BJ (cell line): ENCODE measurements at regions not wholly inside any gene's neighbourhood (a gene's known extent, or its start where the extent isn't known, plus 50 kb on each side); places are given as distances from the start of the nearest gene placed in this dataset.

Source experiments
- CTCF ChIA-PET: fragments of 350-600 bp; formaldehyde crosslinking; extraction: SDS; loops from one replicate; lab custom pipeline; 2021; ENCODE audit warnings: antibody characterized with exemption, inconsistent platforms; lab: Yijun Ruan, JAX
- POLR2A ChIA-PET: fragments of 300-600 bp; sonication (Branson Sonifier 250); formaldehyde crosslinking; extraction: SDS; loops from one replicate; lab custom pipeline; 2021; ENCODE audit warnings: antibody characterized with exemption; lab: Charles Lee
- DNase-seq: peaks from one replicate; pipeline ENCODE4 v3.0.0-alpha.2; 2011; ENCODE audit warnings: low read depth
- H3K27me3 ChIP-seq: 2 replicates; pipeline ENCODE4 v1.6.0; 2011; ENCODE audit warnings: low read length; ENCODE audit not compliant: control insufficient read depth, insufficient read depth
- H3K36me3 ChIP-seq: 2 replicates; pipeline ENCODE4 v1.5.1; 2011; ENCODE audit warnings: low read length; ENCODE audit not compliant: control insufficient read depth, insufficient read depth
- H3K4me3 ChIP-seq: 2 replicates; pipeline ENCODE4 v1.5.1; 2011; ENCODE audit warnings: low read depth, mild to moderate bottlenecking, control low read depth, low read length
- CTCF ChIP-seq: IDR thresholded peaks from 2 replicates; pipeline ENCODE4 v1.5.1; 2011; ENCODE audit warnings: low read depth, mild to moderate bottlenecking, control low read depth, inconsistent platforms, low read length, moderate library complexity; ENCODE audit not compliant: insufficient read depth

GRCh38 chr12:89140602-89141238 lies 211.6 kb downstream of the DUSP6 start:
- TF ChIP-seq CTCF, result no peak
- no peak overlapping the region for H3K4me3 ChIP-seq
- H3K36me3 ChIP-seq, result no peaks in the 10 kb centered on the region
- no peaks in the 10 kb centered on the region for H3K27me3 ChIP-seq
- no peak for DNase-seq
- ChIA-PET POLR2A (no interaction called here), CTCF (interaction anchor here (1.4 kb wide), 1 partner anchor 20 kb away, joined by 3 read pairs; no protein-coding TSS in a partner anchor)

GRCh38 chr12:89140141-89140540 lies 212.2 kb downstream of the DUSP6 start:
- H3K36me3 ChIP-seq, result no peaks in the 10 kb centered on the region
- DNase-seq, result no peak
- POLR2A ChIA-PET, result no interaction called here
- no peak for TF ChIP-seq CTCF
- CTCF ChIA-PET, result interaction anchor here (1.4 kb wide), 1 partner anchor 20 kb away, joined by 3 read pairs; no protein-coding TSS in a partner anchor
- H3K27me3 ChIP-seq, result no peaks in the 10 kb centered on the region
- H3K4me3 ChIP-seq, result no peak overlapping the region

GRCh38 chr12:89139390-89139789 lies 212.9 kb downstream of the DUSP6 start:
- POLR2A ChIA-PET, result no interaction called here

GRCh38 chr12:89138048-89138852 lies 214.1 kb downstream of the DUSP6 start:
- DNase-seq, result no peak
- no peaks in the 10 kb centered on the region for H3K27me3 ChIP-seq
- ChIA-PET POLR2A (no interaction called here), CTCF (interaction anchor here (0.6 to 1.4 kb wide), 2 partner anchors 9 to 637 kb away, joined by 3 read pairs; no protein-coding TSS in a partner anchor)
- H3K36me3 ChIP-seq, result no peaks in the 10 kb centered on the region
- TF ChIP-seq CTCF, result no peak
- no peak overlapping the region for H3K4me3 ChIP-seq

More at GRCh38 chr12:89139390-89139789, 212.9 kb downstream of the DUSP6 start:
- H3K4me3 ChIP-seq, result no peak overlapping the region
- H3K27me3 ChIP-seq, result no peaks in the 10 kb centered on the region
- H3K36me3 ChIP-seq, result no peaks in the 10 kb centered on the region
- TF ChIP-seq CTCF, result no peak
- CTCF ChIA-PET, result no interaction called here
- DNase-seq, result no peak

GRCh38 chr12:89135976-89136634 lies 216.2 kb downstream of the DUSP6 start:
- POLR2A ChIA-PET, result no interaction called here
- DNase-seq, result no peak
- CTCF ChIA-PET, result interaction anchor here (0.8 to 1.0 kb wide), 3 partner anchors 8 to 136 kb away, joined by 3 to 4 read pairs (median 3); no protein-coding TSS in a partner anchor
- no peak overlapping the region for H3K4me3 ChIP-seq
- TF ChIP-seq CTCF, result no peak
- H3K27me3 ChIP-seq, result no peaks in the 10 kb centered on the region
- H3K36me3 ChIP-seq, result no peaks in the 10 kb centered on the region
